Mesodermal cell (in vitro differentiated cells): ENCODE measurements at regions not wholly inside any gene's neighbourhood (a gene's known extent, or its start where the extent isn't known, plus 50 kb on each side); places are given as distances from the start of the nearest gene placed in this dataset.

Experiments
- H3K27ac ChIP-seq: 2 replicates; pipeline ENCODE4 v1.7.0; 2013; ENCODE audit warnings: mild to moderate bottlenecking, low read depth, low read length, moderate library complexity; ENCODE audit not compliant: severe bottlenecking
- H3K36me3 ChIP-seq: 2 replicates; pipeline ENCODE4 v1.7.1; 2013; ENCODE audit warnings: mild to moderate bottlenecking, low read length, moderate library complexity; ENCODE audit not compliant: control insufficient read depth, insufficient read depth
- H3K4me1 ChIP-seq: one replicate; pipeline ENCODE4 v1.7.1; 2013; ENCODE audit warnings: mild to moderate bottlenecking, low read length; ENCODE audit not compliant: insufficient read depth, control insufficient read depth, poor library complexity, severe bottlenecking
- H3K4me3 ChIP-seq: 2 replicates; pipeline ENCODE4 v1.7.0; 2013; ENCODE audit warnings: low read length, control low read depth, mild to moderate bottlenecking; ENCODE audit not compliant: insufficient read depth, poor library complexity, severe bottlenecking; ENCODE audit errors: extremely low read depth
- H3K9me3 ChIP-seq: 2 replicates; pipeline ENCODE4 v1.7.1; 2013; ENCODE audit warnings: mild to moderate bottlenecking, low read length, moderate library complexity; ENCODE audit not compliant: control insufficient read depth
- WGBS, 2 experiments: methylation state at CpG; one replicate each; pipeline ENCODE4 v1.1.5; 2013; ENCODE audit warnings: missing lambda C conversion rate in 2 of 2; ENCODE audit not compliant: insufficient coverage in 2 of 2; 5-methylcytosine and 5-hydroxymethylcytosine counted together

- Histone ChIP-seq H3K27ac (no peak overlapping the region), H3K9me3 (no peaks in the 10 kb centered on the region), H3K36me3 (no peaks in the 10 kb centered on the region), H3K4me3 (no peak overlapping the region), H3K4me1 (no peaks in the 10 kb centered on the region)
- WGBS, 2 experiments, result 64 to 80% methylated on average over 1 of the region's 2 CpGs
Measured at GRCh38 chr2:122061206-122061605, 305.8 kb downstream of the TSN start.

- H3K9me3 ChIP-seq, result no peaks in the 10 kb centered on the region
- WGBS, 2 experiments, result 94% methylated on average over 2 of the region's 2 CpGs
Measured at GRCh38 chr2:122061831-122062230, 306.4 kb downstream of the TSN start.

GRCh38 chr2:122062506-122062905 is 307.1 kb downstream of the TSN start:
- Histone ChIP-seq H3K36me3 (no peaks in the 10 kb centered on the region), H3K4me3 (no peak overlapping the region), H3K9me3 (no peaks in the 10 kb centered on the region), H3K27ac (no peak overlapping the region), H3K4me1 (no peaks in the 10 kb centered on the region)
- 59 to 68% methylated on average over 4 of the region's 4 CpGs for WGBS, 2 experiments

More at GRCh38 chr2:122061831-122062230, 306.4 kb downstream of the TSN start:
- H3K36me3 ChIP-seq, result no peaks in the 10 kb centered on the region
- H3K4me3 ChIP-seq, result no peak overlapping the region
- H3K4me1 ChIP-seq, result no peaks in the 10 kb centered on the region
- no peak overlapping the region for H3K27ac ChIP-seq

GRCh38 chr2:122063716-122064115 is 308.3 kb downstream of the TSN start:
- no peak overlapping the region for H3K4me3 ChIP-seq
- H3K27ac ChIP-seq, result no peak overlapping the region
- WGBS, 2 experiments, result no CpG with 5 or more reads among the region's 3 CpGs
- no peaks in the 10 kb centered on the region for H3K36me3 ChIP-seq
- H3K4me1 ChIP-seq, result no peaks in the 10 kb centered on the region
- H3K9me3 ChIP-seq, result no peaks in the 10 kb centered on the region

GRCh38 chr2:122070241-122070731 is 314.8 kb downstream of the TSN start:
- peaks cover 12% of the 10 kb centered on the region for H3K4me1 ChIP-seq
- H3K27ac ChIP-seq, result no peak overlapping the region
- 65 to 86% methylated on average over 6 of the region's 7 CpGs for WGBS, 2 experiments
- no peaks in the 10 kb centered on the region for H3K36me3 ChIP-seq
- H3K9me3 ChIP-seq, result no peaks in the 10 kb centered on the region
- H3K4me3 ChIP-seq, result no peak overlapping the region

- H3K4me1 ChIP-seq, result peaks cover 12% of the 10 kb centered on the region
- H3K36me3 ChIP-seq, result no peaks in the 10 kb centered on the region
- H3K27ac ChIP-seq, result no peak overlapping the region
- WGBS, 2 experiments, result 74 to 84% methylated on average over 3 to 4 of the region's 4 CpGs
- H3K9me3 ChIP-seq, result no peaks in the 10 kb centered on the region
- H3K4me3 ChIP-seq, result no peak overlapping the region
Measured at GRCh38 chr2:122072666-122073065, 317.2 kb downstream of the TSN start.

GRCh38 chr2:122074201-122074600 is 318.8 kb downstream of the TSN start:
- Histone ChIP-seq H3K9me3 (no peaks in the 10 kb centered on the region), H3K4me1 (peaks cover 19% of the 10 kb centered on the region), H3K4me3 (no peak overlapping the region), H3K36me3 (no peaks in the 10 kb centered on the region), H3K27ac (no peak overlapping the region)
- 90 to 93% methylated on average over 2 to 3 of the region's 4 CpGs for WGBS, 2 experiments

- H3K4me1 ChIP-seq, result peaks cover 13% of the 10 kb centered on the region
- H3K36me3 ChIP-seq, result no peaks in the 10 kb centered on the region
- no peak overlapping the region for H3K27ac ChIP-seq
- WGBS, 2 experiments, result 95 to 100% methylated on average over 3 to 4 of the region's 4 CpGs
- no peaks in the 10 kb centered on the region for H3K9me3 ChIP-seq
- H3K4me3 ChIP-seq, result no peak overlapping the region
Measured at GRCh38 chr2:122075381-122075780, 319.9 kb downstream of the TSN start.

- WGBS, 2 experiments, result 92 to 96% methylated on average over 3 of the region's 3 CpGs
- H3K4me1 ChIP-seq, result peaks cover 16% of the 10 kb centered on the region
- no peaks in the 10 kb centered on the region for H3K36me3 ChIP-seq
- no peaks in the 10 kb centered on the region for H3K9me3 ChIP-seq
- no peak overlapping the region for H3K4me3 ChIP-seq
- H3K27ac ChIP-seq, result no peak overlapping the region
Measured at GRCh38 chr2:122077114-122077513, 321.7 kb downstream of the TSN start.

GRCh38 chr2:122077771-122078170 is 322.3 kb downstream of the TSN start:
- Histone ChIP-seq H3K4me3 (no peak overlapping the region), H3K36me3 (no peaks in the 10 kb centered on the region), H3K4me1 (peaks cover 15% of the 10 kb centered on the region), H3K9me3 (no peaks in the 10 kb centered on the region), H3K27ac (no peak overlapping the region)
- 94 to 100% methylated on average over 2 to 4 of the region's 4 CpGs for WGBS, 2 experiments

- H3K4me3 ChIP-seq, result no peak overlapping the region
- 86 to 90% methylated on average over 1 to 2 of the region's 3 CpGs for WGBS, 2 experiments
- no peak overlapping the region for H3K27ac ChIP-seq
- H3K4me1 ChIP-seq, result peaks cover 13% of the 10 kb centered on the region
- no peaks in the 10 kb centered on the region for H3K9me3 ChIP-seq
- H3K36me3 ChIP-seq, result no peaks in the 10 kb centered on the region
Measured at GRCh38 chr2:122078451-122078850, 323.0 kb downstream of the TSN start.
